GM18499 (cell line): ENCODE measurements at regions not wholly inside any gene's neighbourhood (a gene's known extent, or its start where the extent isn't known, plus 50 kb on each side); places are given as distances from the start of the nearest gene placed in this dataset.
A peak's percentile ranks its signal among the peaks of the same experiment; 100 is the strongest.

Experiments
- ATAC-seq: cut with Tn5 transposase; IDR thresholded peaks from one replicate; pipeline ENCODE4 v1.9.1; 2021; ENCODE audit warnings: moderate number of reproducible peaks; ENCODE audit not compliant: insufficient read depth, unreplicated experiment

DNA sequence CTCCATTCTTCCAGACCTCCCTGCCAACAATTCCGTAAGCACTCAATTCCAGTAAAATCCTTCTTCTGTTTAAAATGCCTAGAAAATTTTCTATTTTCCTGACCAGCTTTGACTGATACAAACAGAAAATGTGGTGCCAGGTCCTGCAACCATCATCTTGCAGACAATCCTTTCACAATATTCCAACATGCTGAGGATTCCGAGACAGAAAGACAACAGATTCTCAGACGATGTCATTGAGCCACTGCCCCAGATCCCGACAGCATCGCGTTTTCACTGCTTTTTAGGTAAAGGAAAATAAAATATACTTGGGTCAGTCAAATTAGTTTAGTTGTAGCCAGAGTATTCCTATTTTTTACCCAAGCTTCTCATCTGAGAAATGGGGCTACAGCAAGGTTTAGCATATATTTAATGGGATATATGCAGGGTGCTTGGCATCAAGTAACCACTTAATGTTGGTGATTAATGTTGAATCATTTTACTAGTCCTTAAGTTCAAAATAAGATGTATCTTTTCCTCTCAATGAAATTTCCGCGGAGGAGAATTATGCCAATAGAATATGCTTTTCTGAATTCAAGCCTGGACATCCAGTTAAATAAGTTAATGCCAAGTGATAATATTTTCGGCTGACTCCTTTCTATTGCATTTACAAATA is 866.6 kb downstream of the SLC4A3 start:
- no peak for ATAC-seq

DNA sequence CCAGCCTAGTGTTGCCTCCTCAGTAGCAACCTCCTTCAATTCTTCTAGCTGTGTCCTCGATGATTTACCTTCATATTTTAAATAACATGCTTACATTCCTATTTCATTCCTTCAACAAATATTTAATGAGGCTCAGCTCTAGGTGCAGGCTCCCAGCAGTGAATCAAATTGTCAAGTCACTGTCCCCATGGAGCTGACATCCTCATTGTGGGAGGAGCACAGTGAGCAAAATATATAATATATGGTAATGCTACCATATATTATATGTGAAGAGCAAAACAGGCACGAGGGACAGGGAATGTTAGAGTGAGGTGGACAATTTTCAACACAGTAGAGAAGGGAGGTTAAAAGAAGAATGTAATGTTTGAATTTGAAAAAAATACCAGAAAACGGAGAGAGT is 869.1 kb downstream of the SLC4A3 start:
- no peak for ATAC-seq

DNA sequence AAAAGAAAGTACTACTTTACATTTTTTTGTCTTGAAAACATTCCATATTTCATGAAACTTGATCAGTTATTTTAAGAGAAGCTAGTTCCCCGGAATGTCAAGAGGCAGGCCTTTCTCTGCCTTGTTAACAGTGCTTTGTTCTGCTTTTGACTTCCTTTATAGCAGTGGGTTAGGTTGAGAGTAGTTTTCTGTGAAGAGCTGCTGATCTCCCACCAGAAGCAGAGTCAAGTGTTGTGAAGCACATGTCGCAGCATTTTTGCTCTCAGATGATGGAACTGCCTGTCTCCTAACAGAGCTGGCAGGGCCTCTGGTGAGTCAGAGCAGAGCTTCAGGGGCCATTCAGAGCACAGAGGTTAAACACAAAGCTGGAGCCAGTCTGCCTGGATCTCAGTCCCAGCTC is 871.8 kb downstream of the SLC4A3 start:
- ATAC-seq = no peak

DNA sequence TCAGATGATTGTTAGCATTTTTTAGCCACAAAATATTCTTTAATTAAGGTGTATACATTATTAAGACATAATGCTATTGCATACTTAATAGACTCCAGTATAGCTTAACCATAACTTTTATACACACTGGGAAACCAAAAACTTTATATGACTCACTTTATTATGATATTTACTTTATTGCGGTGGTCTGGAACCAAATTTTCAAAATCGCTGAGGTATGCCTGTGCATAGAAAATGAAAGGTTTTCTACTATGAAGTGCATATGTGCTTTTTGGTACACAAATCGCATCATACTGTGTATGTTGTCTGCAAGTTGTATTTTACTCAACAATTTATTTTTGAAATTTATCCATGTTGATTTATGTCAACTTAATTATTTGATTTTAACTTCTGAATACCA is 875.1 kb downstream of the SLC4A3 start:
- no peak for ATAC-seq

DNA sequence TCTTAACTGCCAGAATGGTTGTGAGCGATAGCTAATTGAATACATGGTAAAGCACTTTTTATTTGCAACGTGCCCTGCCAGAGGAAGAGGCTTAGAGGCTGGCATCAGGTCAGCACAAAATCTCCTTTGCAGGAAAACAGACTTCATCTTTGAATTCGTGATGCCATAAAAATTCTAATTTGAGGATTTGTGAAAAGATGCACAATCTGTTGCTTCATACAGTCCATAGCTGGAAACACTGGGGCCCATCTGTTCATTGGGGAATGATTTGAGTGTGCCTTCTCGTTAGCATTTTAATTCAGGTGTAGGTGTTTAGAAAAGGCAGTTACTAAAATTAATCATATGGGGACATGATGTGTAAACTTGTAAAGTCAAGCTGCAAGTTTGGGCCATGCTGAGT is 876.0 kb downstream of the SLC4A3 start:
- no peak for ATAC-seq

DNA sequence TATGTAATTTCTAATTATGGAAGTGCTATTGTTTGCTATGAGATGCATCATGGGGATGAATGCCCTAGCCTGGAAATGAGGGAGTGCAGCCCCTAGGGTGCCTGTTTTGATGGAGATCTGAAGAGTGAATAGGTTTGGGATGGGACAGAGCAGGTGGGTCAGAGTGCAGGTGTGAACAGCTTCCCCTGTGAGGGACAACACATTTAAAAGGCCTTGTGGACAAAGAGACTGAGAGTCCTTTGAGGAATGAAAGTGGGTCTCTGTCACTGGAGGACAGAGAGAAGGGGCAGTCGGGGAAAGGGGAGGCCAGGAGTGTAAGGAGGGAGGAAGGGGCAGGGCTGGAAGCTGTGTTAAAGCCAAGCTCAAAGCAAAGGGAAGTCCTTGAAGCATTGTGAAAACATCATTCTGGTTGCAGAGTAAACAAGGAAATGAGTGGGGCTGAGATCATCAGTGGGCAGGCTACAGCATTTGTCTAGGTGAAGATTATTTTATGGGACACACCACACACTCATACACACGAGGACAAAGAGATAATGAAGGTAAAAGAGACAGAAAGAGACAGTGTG is 877.6 kb downstream of the SLC4A3 start:
- ATAC-seq = no peak

DNA sequence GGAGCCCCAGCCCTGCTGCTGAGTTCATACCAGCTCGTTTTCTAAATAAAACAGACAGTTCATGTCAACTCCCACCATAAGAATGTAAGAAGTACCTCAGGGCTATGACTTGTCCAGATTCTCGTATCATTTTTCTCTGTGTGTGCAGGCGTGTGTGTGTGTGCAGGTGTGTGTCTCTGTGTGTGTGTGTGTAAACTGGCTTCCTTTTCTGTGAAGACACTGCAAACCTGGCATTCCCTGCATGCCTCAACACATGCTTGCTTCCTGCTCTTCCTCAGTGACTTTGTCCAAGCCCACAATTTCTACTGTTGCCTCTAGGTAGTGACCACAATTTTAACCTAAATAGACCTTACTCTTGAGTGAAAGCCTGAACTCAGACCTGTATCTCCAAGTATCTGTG is 879.0 kb downstream of the SLC4A3 start:
- ATAC-seq = no peak

DNA sequence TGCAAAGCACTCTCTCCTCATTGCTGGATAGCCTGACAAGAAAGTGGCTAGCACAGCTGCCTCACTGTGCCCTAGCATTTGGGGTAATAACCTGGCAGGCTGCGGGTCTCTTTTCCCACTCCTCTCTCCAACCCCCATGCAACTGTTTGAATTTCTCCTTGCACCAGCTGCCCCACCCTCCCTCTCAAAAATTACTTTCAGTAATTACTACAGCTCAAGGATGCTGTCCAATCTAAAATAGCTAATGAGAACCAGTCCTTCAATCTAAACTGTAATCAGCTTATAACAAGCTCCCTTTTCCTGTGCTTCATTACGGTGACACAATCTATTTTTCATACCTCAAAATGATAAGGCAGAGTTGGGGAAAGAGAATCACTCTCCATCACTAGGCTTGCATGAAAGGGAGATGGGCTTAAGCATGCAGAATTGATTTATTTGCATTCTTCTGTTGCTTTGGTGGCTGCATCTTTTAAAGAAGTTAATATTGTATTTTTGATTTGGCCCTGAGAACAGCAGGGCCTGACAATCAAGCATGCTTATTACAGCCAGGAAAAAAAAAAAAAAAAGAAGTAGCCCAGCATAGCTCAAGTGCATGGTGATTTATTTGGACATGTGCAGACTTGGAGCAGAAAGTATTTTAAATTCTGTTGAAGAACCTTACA is 881.8 kb downstream of the SLC4A3 start:
- no peak for ATAC-seq

DNA sequence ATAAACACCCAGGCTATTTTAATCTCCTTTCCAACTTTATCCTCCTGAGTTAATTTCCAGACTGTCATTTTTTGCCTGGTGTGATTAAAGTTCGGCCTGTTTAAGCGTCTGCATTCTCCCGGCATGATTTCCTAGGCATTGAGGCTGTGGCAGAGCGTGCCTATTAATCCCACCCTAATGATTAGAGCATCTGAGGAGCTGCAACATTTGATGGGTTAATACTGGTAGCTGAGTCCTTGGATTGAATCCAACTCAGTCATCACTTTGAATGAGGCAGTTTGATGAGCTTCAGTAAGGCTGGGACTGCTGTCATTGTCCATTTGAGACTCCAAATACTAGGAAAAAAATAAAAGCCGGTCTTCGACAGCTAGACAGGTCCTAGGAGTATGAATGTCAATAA is 882.5 kb downstream of the SLC4A3 start:
- no peak for ATAC-seq

DNA sequence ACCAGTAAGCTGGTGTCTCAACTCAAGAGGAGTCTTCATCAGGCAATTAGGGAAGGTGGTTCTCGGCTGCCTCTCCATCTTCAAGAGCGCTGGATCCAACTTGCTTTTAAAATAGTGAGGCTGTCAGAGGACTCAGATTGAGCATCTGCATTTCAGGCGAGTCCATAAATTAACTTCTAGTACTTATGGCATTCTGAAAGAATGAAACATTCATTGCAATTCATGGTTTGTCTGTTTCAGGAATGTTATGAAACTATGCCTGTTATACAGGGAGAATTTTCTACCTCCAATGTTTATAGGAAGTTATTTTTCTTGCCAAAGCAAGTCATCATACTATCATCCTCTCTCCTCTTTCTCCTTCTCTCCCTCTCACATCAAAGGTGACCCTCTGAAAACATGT is 883.2 kb downstream of the SLC4A3 start:
- ATAC-seq = no peak

DNA sequence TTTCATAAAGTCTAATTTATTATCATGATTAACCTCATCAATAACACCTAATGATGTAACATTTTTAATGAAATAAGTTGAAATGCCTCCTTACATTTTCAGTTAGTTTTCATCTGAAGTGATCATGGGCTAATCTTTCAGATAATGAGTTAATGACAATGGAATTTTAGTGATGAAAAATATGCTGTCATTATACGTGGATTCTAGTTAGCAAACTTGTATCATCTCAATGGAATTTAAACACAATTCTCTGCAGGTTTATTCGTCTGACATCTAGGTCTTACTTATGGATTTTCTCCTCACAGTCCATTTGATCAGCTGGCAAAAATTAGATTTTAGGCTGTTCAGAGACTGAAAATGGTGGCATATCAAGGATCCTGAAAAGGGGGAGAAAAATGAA is 885.0 kb downstream of the SLC4A3 start:
- ATAC-seq = no peak

DNA sequence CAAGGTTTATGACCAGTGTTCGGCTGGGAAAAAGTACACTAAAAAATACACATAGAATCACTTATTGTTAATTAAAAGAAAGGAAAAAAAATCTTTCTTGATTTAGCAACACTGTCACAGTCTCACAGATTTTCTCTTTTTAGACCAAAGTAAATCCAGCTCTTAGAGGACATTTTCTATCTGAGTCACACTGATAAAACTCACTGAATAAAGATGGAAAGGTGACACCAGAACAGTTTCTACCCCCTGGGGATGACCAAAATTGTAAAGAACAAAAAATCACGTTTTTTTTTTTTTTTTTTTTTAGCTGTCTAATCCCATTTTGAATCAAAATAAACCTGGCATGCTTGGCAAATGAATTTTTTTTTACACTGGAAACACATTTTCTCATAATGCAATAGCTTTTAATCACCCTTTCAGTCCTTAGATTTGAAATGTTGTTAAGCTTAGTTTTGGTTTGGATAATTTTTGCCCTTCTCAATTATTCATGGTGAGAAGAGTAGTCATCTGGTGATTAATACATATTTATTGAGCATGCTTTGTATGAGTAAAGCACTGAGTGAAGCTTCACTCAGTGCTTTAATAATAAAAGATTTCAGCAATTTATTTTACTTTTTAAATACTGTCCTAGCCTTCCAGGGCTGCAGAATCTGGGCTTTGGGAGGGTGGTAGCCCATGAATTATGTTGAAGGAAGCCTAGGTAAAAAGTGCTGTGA is 886.3 kb downstream of the SLC4A3 start:
- ATAC-seq = no peak

DNA sequence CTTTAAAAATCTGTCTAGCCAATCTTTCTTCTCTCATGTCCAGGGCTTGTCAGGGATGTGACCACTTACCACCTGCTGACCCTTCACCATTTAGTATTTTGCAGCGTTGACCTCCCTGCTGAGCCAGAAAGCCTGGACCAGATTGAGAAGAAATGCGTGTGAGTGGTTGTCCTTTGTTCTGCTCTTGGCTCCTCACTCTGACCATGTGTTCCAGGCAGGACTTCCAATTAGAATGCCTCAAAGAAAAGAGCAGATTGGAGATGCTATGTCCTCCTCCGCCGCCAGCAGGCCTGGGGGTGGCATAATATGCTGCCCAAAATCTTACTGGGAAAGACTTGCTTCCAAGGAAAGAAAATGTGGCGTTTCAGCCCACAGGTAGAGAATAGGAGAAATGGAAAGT is 894.1 kb downstream of the SLC4A3 start:
- ATAC-seq = no peak

DNA sequence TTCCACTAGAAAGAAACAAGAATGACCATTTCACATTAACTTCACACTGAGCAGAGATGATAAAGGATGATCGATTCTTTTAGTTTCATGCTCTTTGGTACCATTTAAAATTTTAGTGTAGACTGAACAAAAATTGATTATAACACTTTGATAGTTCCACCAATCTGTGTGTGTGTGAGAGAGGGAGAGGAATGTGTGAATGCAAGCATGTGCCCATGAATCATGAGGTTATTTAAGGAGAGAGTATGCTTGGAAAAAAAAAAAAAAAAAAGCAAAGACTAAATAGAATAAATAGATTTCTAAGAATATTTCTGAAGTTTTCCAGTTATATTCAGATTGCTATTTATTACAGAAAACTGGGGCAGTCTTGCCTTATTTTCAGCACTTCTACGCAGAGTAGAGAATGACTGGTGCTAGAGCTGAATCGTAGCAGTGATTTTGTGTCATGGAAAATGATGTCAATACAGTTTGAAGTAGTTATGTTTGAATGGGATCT is 900.8 kb downstream of the SLC4A3 start:
- ATAC-seq = no peak

DNA sequence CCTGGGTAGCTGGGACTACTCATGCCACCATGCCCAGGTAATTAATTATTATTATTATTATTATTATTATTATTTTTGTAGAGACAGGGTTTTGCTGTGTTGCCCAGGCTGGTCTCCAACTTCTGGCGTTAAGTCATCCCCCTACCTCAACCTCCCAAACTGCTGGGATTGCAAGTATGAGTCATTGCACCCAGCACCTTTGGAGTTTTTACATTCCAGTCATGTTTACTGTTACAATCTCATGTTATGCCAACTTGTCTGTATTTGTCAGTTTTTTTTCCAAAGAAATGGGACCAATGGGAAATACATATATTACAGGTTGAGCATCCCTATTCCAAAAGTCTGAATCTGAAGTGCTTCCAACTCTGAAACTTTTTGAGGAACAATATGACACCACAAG is 903.8 kb downstream of the SLC4A3 start:
- ATAC-seq = no peak

DNA sequence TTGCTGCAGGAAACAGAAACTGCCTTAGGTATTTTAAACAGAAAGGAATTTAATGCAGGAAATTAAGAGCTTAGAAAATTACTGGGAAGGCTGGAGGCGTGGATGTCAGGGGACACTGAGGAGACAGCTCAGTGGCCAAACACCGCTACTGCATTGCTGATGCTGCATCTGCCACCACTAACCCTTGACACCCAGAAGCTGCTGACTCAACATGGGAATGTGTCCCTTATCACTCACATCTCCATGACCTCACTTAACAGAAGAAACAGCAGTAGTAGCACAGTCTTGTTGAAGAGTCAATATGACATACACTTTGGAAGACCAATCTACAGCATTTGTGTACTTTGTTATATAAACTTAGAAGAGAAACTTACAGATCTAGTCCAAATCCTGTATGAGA is 906.1 kb downstream of the SLC4A3 start:
- peak; percentile 52 for ATAC-seq

DNA sequence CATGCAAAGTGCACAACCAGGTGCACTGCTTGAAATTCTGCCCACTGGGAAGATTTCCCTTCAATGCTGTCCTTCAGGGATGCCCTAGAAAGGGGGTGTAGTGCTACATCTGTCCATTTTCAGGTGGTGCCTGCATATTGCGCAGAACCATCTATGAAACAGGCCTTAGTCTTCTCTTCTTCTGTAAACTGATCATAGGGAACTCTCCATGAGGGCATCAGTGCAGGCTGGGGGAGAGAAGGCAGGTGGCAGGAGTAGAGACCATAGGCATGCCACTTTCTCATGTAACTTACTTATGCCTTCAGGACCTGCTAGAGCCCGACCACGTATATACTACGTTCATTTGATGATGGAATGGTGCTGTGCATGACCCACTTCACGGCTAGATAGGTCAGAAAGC is 912.1 kb downstream of the SLC4A3 start:
- ATAC-seq = no peak

DNA sequence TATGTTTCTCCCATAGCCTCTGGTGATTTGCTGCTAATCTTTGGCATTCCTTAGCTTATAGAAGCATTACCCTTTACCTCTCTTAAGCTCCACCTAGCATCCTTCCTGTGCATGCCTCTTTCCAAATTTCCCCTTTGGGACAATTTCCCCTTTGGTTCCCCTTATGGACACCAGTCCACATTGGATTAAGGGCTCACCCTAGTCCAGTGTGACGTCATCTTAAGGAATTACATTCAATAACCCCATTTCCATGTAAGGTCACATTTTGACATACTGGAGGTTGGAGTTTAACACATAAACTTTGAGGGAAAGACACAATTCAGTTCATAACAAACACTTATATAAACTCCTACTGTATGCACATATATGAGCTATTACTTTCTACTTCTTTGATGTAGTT is 916.6 kb downstream of the SLC4A3 start:
- no peak for ATAC-seq

DNA sequence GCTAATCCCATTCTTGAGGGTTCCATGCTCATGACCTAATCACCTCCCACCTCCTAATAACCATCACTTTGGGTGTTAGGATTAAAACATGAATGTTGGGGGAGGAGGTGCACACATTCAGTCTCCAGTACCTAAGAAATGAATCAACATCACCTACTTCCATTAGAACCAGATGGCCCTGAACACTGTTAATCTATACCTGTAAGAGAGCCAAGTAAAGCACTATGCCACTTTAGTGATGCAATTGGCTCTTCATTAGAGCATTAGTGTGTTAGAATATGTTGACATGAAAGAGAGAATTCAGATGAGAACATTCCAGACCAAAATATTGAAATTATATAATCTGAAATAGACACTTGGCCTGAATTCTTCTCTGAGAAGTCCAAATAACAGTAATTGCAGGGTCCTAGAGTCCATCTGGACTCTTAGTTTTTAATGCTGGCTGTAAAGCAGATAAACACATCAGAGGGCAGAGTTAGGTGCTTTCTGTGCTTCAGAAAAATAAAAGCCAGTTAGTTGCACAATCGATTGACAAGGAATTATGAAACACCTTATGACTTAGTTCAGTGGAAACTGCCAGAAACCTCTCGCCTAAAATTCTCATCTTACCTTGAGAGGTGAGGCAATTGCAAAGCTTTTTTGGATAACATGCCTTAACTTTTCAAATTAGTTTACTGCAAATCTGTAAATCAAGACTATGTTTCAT is 923.7 kb downstream of the SLC4A3 start:
- no peak for ATAC-seq

DNA sequence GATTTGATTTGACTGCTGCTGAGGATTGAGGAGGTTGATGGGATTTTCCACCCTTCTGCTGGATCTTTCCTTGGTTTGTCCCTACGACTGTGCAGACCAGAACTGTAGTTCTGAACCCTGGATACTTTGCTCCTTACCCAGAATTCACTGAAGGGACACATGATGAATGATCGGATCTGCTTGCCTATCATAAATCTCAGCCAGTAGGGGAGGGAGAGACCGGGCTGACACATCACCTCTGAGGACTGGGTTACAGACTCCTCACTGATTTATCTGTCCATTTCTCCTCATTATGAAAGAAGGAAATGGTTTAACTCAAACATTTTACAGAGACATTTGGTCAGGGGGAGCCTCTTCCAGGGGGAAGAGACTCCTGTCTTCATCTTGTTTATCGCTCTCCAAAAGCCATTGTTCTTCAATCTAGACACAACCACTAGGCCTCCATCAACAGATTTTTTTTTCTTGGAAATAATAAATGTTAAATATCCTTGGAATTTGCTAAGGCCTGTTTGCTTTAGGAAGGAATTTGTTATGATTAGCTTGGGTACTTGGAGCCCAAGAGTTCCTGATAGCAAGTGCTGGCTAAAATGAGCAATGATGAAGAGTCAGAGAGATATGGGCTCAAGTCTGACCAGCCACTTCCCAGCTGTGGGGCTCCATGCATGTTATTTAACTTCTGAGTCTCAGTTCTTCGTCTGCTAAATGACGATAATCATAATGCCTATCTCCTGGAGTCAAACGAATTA is 925.5 kb downstream of the SLC4A3 start:
- ATAC-seq = no peak
